H1 (cell line): ENCODE measurements at regions not wholly inside any gene's neighbourhood (a gene's known extent, or its start where the extent isn't known, plus 50 kb on each side); places are given as distances from the start of the nearest gene placed in this dataset.

ENCODE experiments used
- CEBPB ChIP-seq: IDR thresholded peaks from 2 replicates; pipeline ENCODE4 v1.6.1; 2012; ENCODE audit warnings: low read depth, low read length
- CHD2 ChIP-seq: IDR thresholded peaks from 2 replicates; pipeline ENCODE4 v1.6.1; 2012; ENCODE audit warnings: low read length, improper control_type of control experiment
- CREB1 ChIP-seq: IDR thresholded peaks from 2 replicates; pipeline ENCODE4 v1.6.1; 2012; ENCODE audit warnings: inconsistent platforms
- EZH2 ChIP-seq: fragments of 200-600 bp; sonication (generic); IDR thresholded peaks from 2 replicates; pipeline ENCODE4 v1.7.1; 2012; ENCODE audit warnings: low read depth, mild to moderate bottlenecking, moderate library complexity, low read length, inconsistent platforms; ENCODE audit not compliant: severe bottlenecking
- JUN ChIP-seq: IDR thresholded peaks from 2 replicates; pipeline ENCODE4 v1.6.1; 2011; ENCODE audit warnings: low read depth, mild to moderate bottlenecking, improper control_type of control experiment, low read length
- POLR2A ChIP-seq, 2 experiments: IDR thresholded peaks; 1 replicate in 1 of 2; 2 replicates in 1 of 2; pipeline ENCODE4 v1.6.1; 2011; ENCODE audit warnings: low read depth in 2 of 2, low read length in 2 of 2, mild to moderate bottlenecking in 2 of 2; ENCODE audit errors: control extremely low read depth in 1 of 2
- POLR2AphosphoS5 ChIP-seq: IDR thresholded peaks from 2 replicates; pipeline ENCODE4 v1.6.1; 2011; ENCODE audit warnings: low read depth, low read length
- RFX5 ChIP-seq: IDR thresholded peaks from 2 replicates; pipeline ENCODE4 v1.6.1; 2011; ENCODE audit warnings: low read depth, low read length, improper control_type of control experiment, borderline replicate concordance
- TF ChIP-seq, protein P1 (sequence below), 3 experiments: IDR thresholded peaks; 1 replicate in 2 of 3; 2 replicates in 1 of 3; pipeline versions ENCODE4 v1.5.1 to v1.6.1; 2011; ENCODE audit warnings: low read length in 3 of 3, mild to moderate bottlenecking in 3 of 3, inconsistent platforms in 2 of 3, low read depth in 1 of 3, moderate library complexity in 1 of 3; ENCODE audit not compliant: insufficient read depth in 1 of 3; ENCODE audit errors: control extremely low read depth in 1 of 3
- TF ChIP-seq, protein P2 (sequence below): IDR thresholded peaks from 2 replicates; pipeline ENCODE4 v1.6.1; 2011; ENCODE audit warnings: low read depth, mild to moderate bottlenecking, low read length; ENCODE audit not compliant: insufficient read depth
- TF ChIP-seq, protein P3 (sequence below): IDR thresholded peaks from 2 replicates; pipeline ENCODE4 v1.6.1; 2012; ENCODE audit warnings: inconsistent platforms

DNA sequence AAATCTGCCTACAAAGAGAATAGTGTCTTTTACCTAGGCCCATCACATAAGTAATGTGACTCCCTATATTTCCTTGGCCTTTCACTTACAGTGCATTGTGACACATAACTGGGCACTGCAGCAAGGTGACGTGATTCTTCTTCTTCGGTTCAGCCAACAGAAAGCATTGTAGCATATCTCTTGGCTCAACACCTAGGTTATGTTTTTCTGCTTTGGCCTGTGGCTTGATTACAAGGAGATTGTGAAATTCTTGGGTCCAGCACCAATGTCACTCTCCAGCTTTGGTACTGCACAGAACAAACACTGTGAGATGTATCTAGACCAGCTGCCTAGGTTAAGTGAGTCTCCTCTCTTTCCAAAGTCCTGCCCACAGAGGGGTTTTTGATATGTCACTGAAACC, 995.1 kb upstream of the TSPY4 start:
- TF ChIP-seq POLR2A (IDR thresholded peaks at IDR 0.05; ENCODE audit: control extremely low read depth in 1 of 2, low read depth in 2 of 2, low read length in 2 of 2), result no peak
- no peak for TF ChIP-seq POLR2AphosphoS5
- TF ChIP-seq JUN, result no peak
- TF ChIP-seq, protein P1, sequence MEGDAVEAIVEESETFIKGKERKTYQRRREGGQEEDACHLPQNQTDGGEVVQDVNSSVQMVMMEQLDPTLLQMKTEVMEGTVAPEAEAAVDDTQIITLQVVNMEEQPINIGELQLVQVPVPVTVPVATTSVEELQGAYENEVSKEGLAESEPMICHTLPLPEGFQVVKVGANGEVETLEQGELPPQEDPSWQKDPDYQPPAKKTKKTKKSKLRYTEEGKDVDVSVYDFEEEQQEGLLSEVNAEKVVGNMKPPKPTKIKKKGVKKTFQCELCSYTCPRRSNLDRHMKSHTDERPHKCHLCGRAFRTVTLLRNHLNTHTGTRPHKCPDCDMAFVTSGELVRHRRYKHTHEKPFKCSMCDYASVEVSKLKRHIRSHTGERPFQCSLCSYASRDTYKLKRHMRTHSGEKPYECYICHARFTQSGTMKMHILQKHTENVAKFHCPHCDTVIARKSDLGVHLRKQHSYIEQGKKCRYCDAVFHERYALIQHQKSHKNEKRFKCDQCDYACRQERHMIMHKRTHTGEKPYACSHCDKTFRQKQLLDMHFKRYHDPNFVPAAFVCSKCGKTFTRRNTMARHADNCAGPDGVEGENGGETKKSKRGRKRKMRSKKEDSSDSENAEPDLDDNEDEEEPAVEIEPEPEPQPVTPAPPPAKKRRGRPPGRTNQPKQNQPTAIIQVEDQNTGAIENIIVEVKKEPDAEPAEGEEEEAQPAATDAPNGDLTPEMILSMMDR (IDR thresholded peaks at IDR 0.05; ENCODE audit: control extremely low read depth in 1 of 3, insufficient read depth in 1 of 3, low read depth in 1 of 3, low read length in 3 of 3), result no peak
- TF ChIP-seq CHD2, result no peak
- no peak for TF ChIP-seq CEBPB
- TF ChIP-seq, protein P2, sequence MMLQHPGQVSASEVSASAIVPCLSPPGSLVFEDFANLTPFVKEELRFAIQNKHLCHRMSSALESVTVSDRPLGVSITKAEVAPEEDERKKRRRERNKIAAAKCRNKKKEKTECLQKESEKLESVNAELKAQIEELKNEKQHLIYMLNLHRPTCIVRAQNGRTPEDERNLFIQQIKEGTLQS, result no peak
- no peak for TF ChIP-seq CREB1
- TF ChIP-seq, protein P3, sequence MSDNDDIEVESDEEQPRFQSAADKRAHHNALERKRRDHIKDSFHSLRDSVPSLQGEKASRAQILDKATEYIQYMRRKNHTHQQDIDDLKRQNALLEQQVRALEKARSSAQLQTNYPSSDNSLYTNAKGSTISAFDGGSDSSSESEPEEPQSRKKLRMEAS, result no peak
- TF ChIP-seq EZH2, result no peak
- TF ChIP-seq RFX5, result no peak
